SJSA1 (cell line): ENCODE measurements at regions not wholly inside any gene's neighbourhood (a gene's known extent, or its start where the extent isn't known, plus 50 kb on each side); places are given as distances from the start of the nearest gene placed in this dataset.

Source experiments
- DNase-seq, 2 experiments: peaks; one replicate each; pipeline ENCODE4 v3.0.0-alpha.2; 2015 to 2020; ENCODE audit warnings: low spot score in 2 of 2, low read depth in 1 of 2
- H3K27ac ChIP-seq: fragments of 250-450 bp; sonication (Bioruptor Pico); 2 replicates; pipeline ENCODE4 v1.5.1; 2020; ENCODE audit warnings: mild to moderate bottlenecking, moderate library complexity
- H3K27me3 ChIP-seq: fragments of 250-450 bp; sonication (Bioruptor Pico); replicated peaks from 2 replicates; pipeline ENCODE4 v1.5.1; 2020; ENCODE audit warnings: mild to moderate bottlenecking, moderate library complexity
- H3K36me3 ChIP-seq: fragments of 250-450 bp; sonication (Bioruptor Pico); 2 replicates; pipeline ENCODE4 v1.5.1; 2020; ENCODE audit warnings: mild to moderate bottlenecking
- H3K4me1 ChIP-seq: fragments of 250-450 bp; sonication (Bioruptor Pico); replicated peaks from 2 replicates; pipeline ENCODE4 v1.6.1; 2021; ENCODE audit warnings: mild to moderate bottlenecking
- H3K4me3 ChIP-seq: fragments of 250-450 bp; sonication (Bioruptor Pico); 2 replicates; pipeline ENCODE4 v1.5.1; 2020; ENCODE audit warnings: mild to moderate bottlenecking
- H3K9me3 ChIP-seq: fragments of 250-450 bp; sonication (Bioruptor Pico); replicated peaks from 2 replicates; pipeline ENCODE4 v1.5.1; 2020; ENCODE audit warnings: mild to moderate bottlenecking

DNA sequence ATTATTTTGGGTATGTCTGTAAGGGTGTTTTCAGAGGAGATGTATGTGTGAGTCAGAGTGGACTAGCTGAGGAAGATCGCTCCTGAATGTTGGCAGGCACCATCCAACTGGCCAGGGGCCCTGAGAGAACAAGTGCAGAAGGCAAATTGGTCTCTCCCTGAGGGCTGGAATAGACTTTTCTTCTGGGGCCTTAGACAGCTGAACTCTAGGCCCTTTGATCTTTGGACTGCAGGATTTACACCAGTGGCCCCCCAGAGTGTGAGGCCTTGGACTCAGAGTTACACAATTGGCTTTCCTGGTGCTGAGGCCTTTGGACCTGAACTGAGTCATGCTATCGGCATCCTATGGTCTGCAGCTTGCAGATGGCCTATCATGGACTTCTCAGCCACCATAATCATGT is 217.2 kb downstream of the REEP3 start:
- Histone ChIP-seq H3K27ac (no peak overlapping the region), H3K4me3 (no peak overlapping the region), H3K27me3 (no peaks in the 10 kb centered on the region), H3K9me3 (no peaks in the 10 kb centered on the region), H3K4me1 (no peaks in the 10 kb centered on the region), H3K36me3 (no peaks in the 10 kb centered on the region)
- no peak for DNase-seq

DNA sequence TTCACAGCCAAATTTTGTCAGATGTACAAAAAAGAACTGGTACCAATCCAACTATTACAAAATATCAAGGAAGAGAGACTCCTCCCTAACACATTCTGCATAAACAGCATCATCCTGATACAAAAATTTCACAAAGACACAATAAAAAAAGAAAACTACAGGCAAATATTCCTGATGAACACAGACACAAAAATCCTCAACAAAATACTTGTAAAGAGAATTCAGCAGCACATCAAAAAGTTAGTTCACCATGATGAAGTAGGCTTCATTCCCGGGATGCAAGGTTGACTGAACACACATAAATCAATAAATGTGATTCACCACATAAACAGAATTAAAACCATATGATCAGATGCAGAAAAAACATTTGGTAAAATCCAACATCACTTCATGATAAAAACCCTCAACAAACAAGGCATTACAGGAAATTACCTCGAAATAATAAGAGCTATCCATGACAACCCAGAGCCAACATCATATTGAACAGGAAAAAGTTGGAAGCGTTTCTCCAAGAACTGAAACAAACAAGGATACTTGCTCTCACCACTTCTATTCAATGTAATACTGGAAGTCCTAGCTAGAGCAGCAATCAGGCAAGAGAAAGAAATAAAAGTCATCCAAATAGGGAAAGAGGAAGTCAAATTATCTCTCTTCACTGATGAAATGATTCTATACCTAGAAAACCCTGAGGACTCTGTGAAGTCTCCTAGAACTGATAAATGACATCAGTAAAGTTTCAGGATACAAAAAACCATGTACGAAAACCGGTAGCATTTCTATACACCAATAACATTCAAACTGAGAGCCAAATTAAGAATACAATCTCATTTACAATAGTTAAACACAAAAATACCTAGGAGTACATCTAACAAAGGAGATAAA is 223.1 kb downstream of the REEP3 start:
- Histone ChIP-seq H3K36me3 (no peaks in the 10 kb centered on the region), H3K4me3 (no peak overlapping the region)
- no peak for DNase-seq

DNA sequence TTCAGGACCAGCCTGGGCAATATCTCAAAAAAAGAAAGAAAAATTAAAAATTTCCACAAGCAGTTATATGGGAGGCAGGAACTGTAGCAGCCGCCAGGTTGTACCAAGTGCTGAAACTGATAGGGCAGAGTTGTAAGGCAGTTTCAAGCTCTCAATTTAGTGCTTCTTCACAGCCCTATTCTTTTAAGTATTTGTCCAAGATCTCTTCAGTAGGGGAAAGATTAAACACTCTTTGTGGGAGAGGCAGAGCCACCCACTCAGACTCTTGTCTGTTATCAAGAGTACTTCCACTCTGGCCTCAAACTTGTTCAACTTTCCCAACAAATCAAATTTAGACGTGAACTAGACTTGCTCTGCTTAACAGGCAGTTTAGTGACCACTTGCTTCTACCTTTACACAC is 228.7 kb downstream of the REEP3 start:
- no peak for DNase-seq
- H3K4me1 ChIP-seq = no peaks in the 10 kb centered on the region
- H3K4me3 ChIP-seq = no peak overlapping the region
- no peaks in the 10 kb centered on the region for H3K9me3 ChIP-seq
- no peak overlapping the region for H3K27ac ChIP-seq
- no peaks in the 10 kb centered on the region for H3K36me3 ChIP-seq
- no peaks in the 10 kb centered on the region; the same call in 1 of the 2 replicates for H3K27me3 ChIP-seq

More for the DNA sequence above, 223.1 kb downstream of the REEP3 start:
- Histone ChIP-seq H3K27me3 (no peaks in the 10 kb centered on the region; the same call in 1 of the 2 replicates), H3K9me3 (no peaks in the 10 kb centered on the region), H3K27ac (no peak overlapping the region), H3K4me1 (no peaks in the 10 kb centered on the region)

DNA sequence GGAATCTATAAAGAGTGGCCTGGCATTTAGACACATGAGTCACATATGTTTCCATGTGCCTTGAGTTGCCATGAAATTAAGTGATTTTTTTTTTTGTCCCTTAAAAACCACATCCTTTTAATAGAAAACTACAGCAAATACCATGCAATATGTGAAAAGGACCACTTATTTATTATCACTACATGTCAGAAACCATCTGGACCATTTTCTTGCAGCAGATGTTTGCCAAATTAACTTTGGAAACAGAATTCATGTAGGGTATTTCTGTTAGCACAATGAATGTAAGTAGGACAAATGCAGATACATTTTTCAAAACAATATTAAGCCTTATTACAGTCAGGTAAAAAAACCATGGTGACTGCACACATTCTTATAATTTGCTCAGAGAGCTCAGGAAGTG is 230.6 kb downstream of the REEP3 start:
- Histone ChIP-seq H3K4me3 (no peak overlapping the region), H3K4me1 (no peaks in the 10 kb centered on the region), H3K36me3 (no peaks in the 10 kb centered on the region), H3K27ac (no peak overlapping the region), H3K27me3 (no peaks in the 10 kb centered on the region; the same call in 1 of the 2 replicates), H3K9me3 (no peaks in the 10 kb centered on the region)
- no peak for DNase-seq

DNA sequence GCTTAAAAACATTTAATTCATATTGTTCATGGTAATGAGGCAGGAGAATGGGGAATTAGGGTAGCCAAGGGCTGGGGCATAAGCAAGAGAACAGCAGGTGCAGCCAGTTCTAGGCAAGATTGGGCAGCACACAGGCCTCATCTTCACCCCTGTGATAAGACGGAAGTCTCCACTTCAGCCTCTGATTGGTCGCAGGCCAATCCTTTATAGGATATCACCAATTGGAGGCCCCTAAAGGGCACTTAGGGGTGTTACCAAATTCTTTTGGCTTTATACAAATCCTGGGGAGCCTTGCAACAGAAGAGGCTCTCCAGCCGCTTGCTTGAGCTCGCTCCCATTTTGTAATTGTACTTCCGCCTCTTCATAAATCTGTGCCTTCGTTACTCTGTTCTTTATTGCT is 231.1 kb downstream of the REEP3 start:
- no peak for DNase-seq
- H3K4me3 ChIP-seq = no peak overlapping the region
- no peaks in the 10 kb centered on the region; the same call in 1 of the 2 replicates for H3K27me3 ChIP-seq
- H3K36me3 ChIP-seq = no peaks in the 10 kb centered on the region
- H3K27ac ChIP-seq = no peak overlapping the region
- no peaks in the 10 kb centered on the region for H3K9me3 ChIP-seq
- no peaks in the 10 kb centered on the region for H3K4me1 ChIP-seq

DNA sequence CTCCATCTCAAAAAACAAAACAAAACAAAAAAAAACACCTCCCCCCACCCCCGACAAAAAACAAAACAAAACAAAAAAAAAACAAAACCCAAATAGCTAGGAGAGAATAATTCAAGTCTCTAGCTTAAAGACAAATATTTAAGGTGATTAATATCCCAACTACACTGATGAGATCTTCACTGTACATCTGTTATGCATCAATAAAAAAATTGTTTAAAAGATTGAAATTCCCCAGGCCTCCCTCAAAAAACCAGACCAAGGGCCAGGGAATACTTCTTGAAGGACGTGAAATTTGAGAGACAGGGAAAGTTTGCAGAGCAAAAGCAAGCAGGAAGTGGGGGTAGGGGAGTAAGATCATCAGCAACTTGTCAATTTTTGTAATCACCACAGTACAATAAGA is 232.6 kb downstream of the REEP3 start:
- Histone ChIP-seq H3K4me1 (no peaks in the 10 kb centered on the region), H3K36me3 (no peaks in the 10 kb centered on the region), H3K27me3 (no peaks in the 10 kb centered on the region), H3K27ac (no peak overlapping the region), H3K9me3 (no peaks in the 10 kb centered on the region), H3K4me3 (no peak overlapping the region)
- DNase-seq = no peak

DNA sequence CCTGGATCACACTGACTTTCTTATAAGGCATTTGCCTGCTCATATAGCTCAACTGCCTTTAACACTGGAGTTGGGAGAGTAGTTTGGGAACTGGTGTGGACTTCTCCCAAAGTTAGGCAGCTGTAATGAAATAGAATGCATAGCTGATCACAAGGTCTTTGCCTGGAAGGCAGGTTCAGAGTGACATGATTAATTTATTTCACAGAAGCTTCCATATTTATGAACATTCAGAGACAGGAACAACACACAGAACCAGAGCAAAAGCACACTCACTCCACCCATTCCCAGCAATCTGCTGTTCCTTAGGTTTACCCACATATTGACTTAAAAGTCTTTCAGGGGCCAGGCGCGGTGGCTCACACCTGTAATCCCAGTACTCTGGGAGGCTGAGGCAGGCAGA is 234.2 kb downstream of the REEP3 start:
- no peak for DNase-seq
- H3K27me3 ChIP-seq = no peaks in the 10 kb centered on the region
- no peaks in the 10 kb centered on the region for H3K9me3 ChIP-seq
- H3K4me3 ChIP-seq = no peak overlapping the region
- no peaks in the 10 kb centered on the region for H3K36me3 ChIP-seq
- no peaks in the 10 kb centered on the region for H3K4me1 ChIP-seq
- no peak overlapping the region for H3K27ac ChIP-seq

DNA sequence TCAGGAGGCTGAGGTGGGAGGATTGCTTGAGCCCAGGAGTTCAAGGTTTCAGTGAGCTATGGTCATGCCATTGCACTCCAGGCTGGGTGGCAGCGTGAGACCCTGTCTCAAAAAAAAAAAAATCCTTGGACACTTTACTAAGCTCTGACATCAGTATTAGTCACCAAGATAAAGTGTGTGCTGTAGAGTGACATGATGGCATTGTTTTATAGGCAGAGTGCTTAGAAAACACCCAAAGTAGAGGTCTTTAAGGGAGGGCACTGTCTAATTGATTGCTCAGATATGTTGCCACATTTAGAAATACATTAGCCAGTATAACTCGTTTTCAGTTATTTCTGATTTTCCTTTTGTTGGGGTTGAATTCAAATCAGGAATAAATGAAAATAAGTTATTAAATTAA is 235.9 kb downstream of the REEP3 start:
- H3K4me1 ChIP-seq = no peaks in the 10 kb centered on the region
- H3K27ac ChIP-seq = no peak overlapping the region
- DNase-seq = no peak
- no peaks in the 10 kb centered on the region for H3K9me3 ChIP-seq
- no peaks in the 10 kb centered on the region for H3K27me3 ChIP-seq
- H3K36me3 ChIP-seq = no peaks in the 10 kb centered on the region
- H3K4me3 ChIP-seq = no peak overlapping the region

DNA sequence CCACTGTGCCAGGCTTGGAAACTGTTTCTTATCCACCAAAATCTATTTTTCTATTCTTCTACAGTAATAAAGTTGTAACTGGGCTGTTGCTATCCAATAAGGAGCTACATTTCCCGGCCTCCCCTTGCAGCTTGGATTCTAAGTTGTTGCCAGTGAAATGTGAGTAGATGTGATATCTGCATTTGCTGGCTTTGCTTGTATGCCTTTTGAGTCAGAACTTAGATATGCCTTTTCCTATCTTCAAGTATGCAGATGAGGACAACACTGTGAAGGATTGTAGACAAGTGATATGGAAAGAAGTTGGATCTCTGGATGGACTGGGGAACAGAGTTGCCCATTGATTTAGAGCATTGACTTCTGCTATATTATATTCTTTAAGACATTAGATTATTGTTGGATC is 236.9 kb downstream of the REEP3 start:
- no peak for DNase-seq
- Histone ChIP-seq H3K4me1 (no peaks in the 10 kb centered on the region), H3K27ac (no peak overlapping the region), H3K4me3 (no peak overlapping the region), H3K36me3 (no peaks in the 10 kb centered on the region), H3K27me3 (no peaks in the 10 kb centered on the region), H3K9me3 (no peaks in the 10 kb centered on the region)

DNA sequence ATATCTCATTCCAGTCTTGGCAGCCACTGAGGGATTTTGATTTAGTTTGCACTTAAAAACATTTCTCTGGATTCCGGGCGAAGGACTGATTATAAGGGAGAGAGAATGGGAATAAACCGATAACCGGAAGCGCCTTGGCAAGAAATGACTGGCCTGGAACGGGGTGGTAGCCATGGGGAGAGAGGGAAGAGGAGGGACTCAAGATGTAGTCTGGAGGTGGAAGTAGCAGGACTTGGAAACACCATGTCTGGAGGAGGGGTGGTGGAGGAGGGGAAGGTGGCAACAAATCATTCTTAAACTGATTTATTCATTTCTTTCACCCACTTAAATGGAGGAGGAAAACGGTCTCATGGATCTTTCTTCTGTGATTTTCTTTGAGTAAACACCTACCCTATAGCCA is 238.1 kb downstream of the REEP3 start:
- no peak for DNase-seq
- Histone ChIP-seq H3K36me3 (no peaks in the 10 kb centered on the region), H3K4me3 (no peak overlapping the region), H3K27me3 (no peaks in the 10 kb centered on the region), H3K27ac (no peak overlapping the region), H3K9me3 (no peaks in the 10 kb centered on the region), H3K4me1 (no peaks in the 10 kb centered on the region)

DNA sequence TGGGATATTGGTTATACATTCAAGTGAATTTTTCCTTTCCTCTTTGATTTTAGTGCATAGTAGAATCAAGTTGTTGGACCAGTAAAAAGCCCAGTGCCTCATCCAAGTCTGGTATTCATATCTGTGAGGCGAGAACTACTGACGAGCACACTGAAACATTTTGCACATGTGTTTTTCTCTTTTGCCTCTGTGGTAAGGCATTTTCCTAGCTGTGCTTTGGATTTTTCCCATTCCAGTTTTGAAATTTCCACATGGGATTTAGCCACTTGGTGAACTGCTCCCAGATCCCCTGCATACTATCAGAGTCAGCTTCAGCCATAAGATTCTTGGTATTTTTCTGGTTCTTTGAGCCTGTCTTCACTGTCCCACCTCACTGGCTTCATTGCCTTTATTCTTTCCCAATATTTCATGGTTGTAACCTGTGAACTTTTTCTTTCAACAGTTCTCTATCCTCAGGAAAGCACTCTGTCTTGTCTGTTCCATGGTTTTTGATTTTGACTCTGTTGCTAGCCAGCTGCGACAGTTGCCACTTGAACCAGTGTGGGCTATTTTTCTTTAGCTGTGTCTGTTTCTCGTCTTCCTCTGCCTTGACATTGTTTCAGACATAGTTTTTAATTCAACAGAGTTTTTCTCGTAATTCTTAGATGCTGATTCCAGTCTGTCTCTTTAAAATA is 239.0 kb downstream of the REEP3 start:
- no peak overlapping the region for H3K4me3 ChIP-seq
- DNase-seq = no peak
- no peaks in the 10 kb centered on the region for H3K4me1 ChIP-seq
- no peaks in the 10 kb centered on the region for H3K9me3 ChIP-seq
- no peaks in the 10 kb centered on the region for H3K27me3 ChIP-seq
- H3K27ac ChIP-seq = no peak overlapping the region
- H3K36me3 ChIP-seq = no peaks in the 10 kb centered on the region

DNA sequence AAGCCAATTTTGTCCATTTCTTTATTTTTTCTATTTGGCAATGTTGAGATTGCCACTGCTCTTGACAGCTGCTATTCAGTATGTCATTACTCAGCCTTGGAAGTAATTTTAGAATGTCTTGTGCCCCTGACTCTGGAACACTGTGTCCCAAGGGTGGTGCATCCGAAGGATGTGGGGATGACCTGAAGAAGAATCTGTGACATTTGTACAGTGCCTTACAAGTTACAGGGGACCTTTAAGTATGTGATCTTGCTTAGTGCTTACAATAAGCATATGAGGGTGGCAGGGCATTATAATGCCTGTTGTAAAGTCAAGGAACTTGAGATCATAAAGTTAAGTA is 239.5 kb downstream of the REEP3 start:
- Histone ChIP-seq H3K36me3 (no peaks in the 10 kb centered on the region), H3K27ac (no peak overlapping the region), H3K4me3 (no peak overlapping the region), H3K27me3 (no peaks in the 10 kb centered on the region), H3K4me1 (no peaks in the 10 kb centered on the region), H3K9me3 (no peaks in the 10 kb centered on the region)
- DNase-seq = no peak

DNA sequence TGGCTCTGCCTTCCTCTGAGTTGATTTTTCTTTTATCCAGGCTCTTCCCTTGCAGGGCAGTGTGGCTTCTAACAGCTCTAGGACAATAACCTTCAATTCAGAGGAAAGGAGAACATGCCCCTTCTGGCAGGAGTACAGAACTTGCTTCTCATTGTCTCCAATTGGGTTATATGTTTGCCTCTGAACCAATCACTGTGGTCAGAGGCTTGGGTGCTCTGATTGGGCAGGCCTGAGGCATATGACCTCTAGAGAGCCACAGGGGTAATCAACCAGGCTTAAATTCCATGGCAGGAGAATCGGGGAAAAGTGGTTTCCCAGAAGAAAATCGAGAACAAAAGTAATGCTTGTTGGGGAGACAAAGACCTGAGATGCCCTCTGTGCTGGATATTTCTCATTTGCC is 240.0 kb downstream of the REEP3 start:
- Histone ChIP-seq H3K27me3 (no peaks in the 10 kb centered on the region), H3K4me3 (no peak overlapping the region), H3K4me1 (no peaks in the 10 kb centered on the region), H3K9me3 (no peaks in the 10 kb centered on the region), H3K27ac (no peak overlapping the region), H3K36me3 (no peaks in the 10 kb centered on the region)
- no peak for DNase-seq

DNA sequence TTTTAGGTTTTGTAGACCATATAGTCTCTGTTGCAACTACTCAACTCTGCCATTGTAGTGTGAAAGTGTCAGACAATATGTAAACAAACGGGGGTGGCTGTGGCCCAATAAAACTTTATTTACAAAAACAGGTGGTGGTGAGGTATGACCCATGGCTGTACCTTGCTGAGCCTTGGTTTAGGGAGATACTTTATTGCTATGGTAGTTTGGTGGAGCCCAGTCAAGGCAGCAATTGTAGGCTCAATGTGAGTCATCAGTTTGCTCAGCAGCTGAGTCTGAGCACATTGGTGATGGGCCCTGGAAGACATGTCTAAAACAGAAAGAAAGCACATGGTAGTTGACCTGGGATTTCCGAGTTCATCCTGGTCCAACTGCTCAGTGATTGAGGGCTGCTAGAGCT is 242.5 kb downstream of the REEP3 start:
- Histone ChIP-seq H3K4me3 (no peak overlapping the region), H3K27me3 (no peaks in the 10 kb centered on the region), H3K27ac (no peak overlapping the region), H3K4me1 (peaks cover 8% of the 10 kb centered on the region; the same call in 1 of the 2 replicates), H3K36me3 (no peaks in the 10 kb centered on the region), H3K9me3 (no peaks in the 10 kb centered on the region)
- DNase-seq = no peak
